Endothelial cell of umbilical vein (primary cell): ENCODE measurements at regions not wholly inside any gene's neighbourhood (a gene's known extent, or its start where the extent isn't known, plus 50 kb on each side); places are given as distances from the start of the nearest gene placed in this dataset.

Experiments
- BruUV-seq: library from RNA; stranded (reverse); fragments of 400-500 nt; replicated peaks from 2 replicates; lab custom pipeline; 2021; lab: Mats Ljungman, UMichigan
- CTCF ChIA-PET: fragments of 300-600, 350-600 bp; sonication (Branson Sonifier 250); formaldehyde crosslinking; loops from one replicate; lab custom pipeline; 2021; ENCODE audit warnings: antibody characterized with exemption, inconsistent platforms; lab: Charles Lee
- POLR2A ChIA-PET: fragments of 300-600, 350-600 bp; sonication (Branson Sonifier 250); formaldehyde crosslinking; loops from one replicate; lab custom pipeline; 2021; ENCODE audit warnings: antibody characterized with exemption, inconsistent platforms; lab: Charles Lee
- DNase-seq: peaks from one replicate; pipeline ENCODE4 v3.0.0-alpha.2; 2011; ENCODE audit warnings: low read depth, low spot score
- FAIRE-seq: peaks from 2 replicates; lab custom pipeline; 2011; peaks lifted over from hg19 to GRCh38; lab: Jason Lieb, UNC
- H2AFZ ChIP-seq: 2 replicates; pipeline ENCODE4 v1.6.0; 2012; ENCODE audit warnings: low read depth, low read length, control low read depth, inconsistent platforms
- H3K27ac ChIP-seq: 2 replicates; pipeline ENCODE4 v1.5.1; 2011; ENCODE audit warnings: low read depth, mild to moderate bottlenecking, control low read depth, low read length, moderate library complexity; ENCODE audit not compliant: insufficient read depth
- H3K27me3 ChIP-seq, 2 experiments: 2 replicates each; pipeline versions ENCODE4 v1.6.0 to v1.6.1; 2011; ENCODE audit warnings: low read length in 2 of 2, mixed read lengths in 1 of 2; ENCODE audit not compliant: control insufficient read depth in 2 of 2, insufficient read depth in 2 of 2
- H3K36me3 ChIP-seq, 2 experiments: 2 replicates in 1 of 2; 3 replicates in 1 of 2; pipeline ENCODE4 v1.5.1; 2011; ENCODE audit warnings: low read length in 2 of 2, mild to moderate bottlenecking in 1 of 2, moderate library complexity in 1 of 2; ENCODE audit not compliant: control insufficient read depth in 2 of 2, insufficient read depth in 2 of 2; ENCODE audit errors: extremely low read depth in 1 of 2
- H3K4me1 ChIP-seq: 3 replicates; pipeline ENCODE4 v1.5.1; 2011; ENCODE audit warnings: mild to moderate bottlenecking, low read length; ENCODE audit not compliant: control insufficient read depth, insufficient read depth; ENCODE audit errors: extremely low read depth
- H3K4me2 ChIP-seq: 2 replicates; pipeline ENCODE4 v1.6.1; 2011; ENCODE audit warnings: low read length, control low read depth, mixed read lengths; ENCODE audit not compliant: insufficient read depth
- H3K4me3 ChIP-seq, 3 experiments: fragments of 200-600 bp in 1 of 3; sonication (generic), shearing (Covaris generic) in 1 of 3; replicated peaks in 1 of 3; 2 replicates each; pipeline ENCODE4 v1.5.1; 2011 to 2016; ENCODE audit warnings: control low read depth in 3 of 3, low read length in 3 of 3, mild to moderate bottlenecking in 2 of 3, inconsistent platforms in 1 of 3, low read depth in 1 of 3, moderate library complexity in 1 of 3; ENCODE audit not compliant: insufficient read depth in 1 of 3
- H3K79me2 ChIP-seq: 2 replicates; pipeline ENCODE4 v1.6.0; 2012; ENCODE audit warnings: low read length, inconsistent platforms; ENCODE audit not compliant: control insufficient read depth, insufficient read depth
- H3K9ac ChIP-seq: replicated peaks from 2 replicates; pipeline ENCODE3; 2011; ENCODE audit warnings: low read length, control low read depth; ENCODE audit not compliant: insufficient read depth; ENCODE audit errors: extremely low read depth
- H3K9me1 ChIP-seq: replicated peaks from 3 replicates; pipeline ENCODE4 v1.6.0; 2011; ENCODE audit warnings: mild to moderate bottlenecking, low read length; ENCODE audit not compliant: control insufficient read depth, insufficient read depth; ENCODE audit errors: extremely low read depth
- H3K9me3 ChIP-seq: replicated peaks from 2 replicates; pipeline ENCODE4 v1.5.1; 2012; ENCODE audit warnings: low read length, inconsistent platforms; ENCODE audit not compliant: control insufficient read depth, insufficient read depth
- H4K20me1 ChIP-seq: replicated peaks from 2 replicates; pipeline ENCODE3; 2011; ENCODE audit warnings: mild to moderate bottlenecking, low read length; ENCODE audit not compliant: control insufficient read depth, insufficient read depth; ENCODE audit errors: extremely low read depth
- CTCF ChIP-seq, 2 donors: IDR thresholded peaks; 1 replicate in 1 of 2; 2 replicates in 1 of 2; pipeline ENCODE4 v1.5.1; 2011; ENCODE audit warnings: low read length in 2 of 2, mild to moderate bottlenecking in 2 of 2, moderate library complexity in 2 of 2, control low read depth in 1 of 2, inconsistent platforms in 1 of 2, low read depth in 1 of 2; ENCODE audit not compliant: insufficient read depth in 1 of 2; ENCODE audit errors: extremely low read depth in 1 of 2
- EZH2 ChIP-seq: IDR thresholded peaks from 2 replicates; pipeline ENCODE4 v1.6.1; 2012; ENCODE audit warnings: borderline replicate concordance, low read depth, mild to moderate bottlenecking, moderate library complexity, low read length, inconsistent platforms; ENCODE audit not compliant: severe bottlenecking
- GATA2 ChIP-seq: IDR thresholded peaks from 2 replicates; pipeline ENCODE4 v1.7.0; 2011; ENCODE audit warnings: low read depth, mild to moderate bottlenecking, moderate library complexity, mixed read lengths, low read length; ENCODE audit not compliant: insufficient read length, insufficient read depth
- JUN ChIP-seq: IDR thresholded peaks from 2 replicates; pipeline ENCODE4 v1.6.1; 2011; ENCODE audit warnings: borderline replicate concordance, low read depth; ENCODE audit not compliant: insufficient read length, insufficient read depth
- MAX ChIP-seq: IDR thresholded peaks from 2 replicates; pipeline ENCODE4 v1.6.1; 2011; ENCODE audit not compliant: insufficient read depth, insufficient read length
- MYC ChIP-seq: IDR thresholded peaks from one replicate; pipeline ENCODE4 v1.6.1; 2011; ENCODE audit warnings: mild to moderate bottlenecking, low read depth, low read length
- POLR2AphosphoS5 ChIP-seq: IDR thresholded peaks from 2 replicates; pipeline ENCODE4 v1.6.1; 2012; ENCODE audit warnings: low read depth, mild to moderate bottlenecking, control low read depth, low read length, moderate library complexity; ENCODE audit not compliant: insufficient read depth
- dilution Hi-C: fragments of 300-500 bp; cut with MboI; formaldehyde crosslinking; loops from one replicate; pipeline ENCODE4 v1.15.0; 2019; ENCODE audit warnings: low sequenced_read_pairs; ENCODE audit not compliant: extremely low pct_ligation_motif_present
- intact Hi-C: fragments of 100-400 bp; cut with micrococcal nuclease; formaldehyde crosslinking; loops from one replicate; pipeline ENCODE4 v1.10.0; 2022

DNA sequence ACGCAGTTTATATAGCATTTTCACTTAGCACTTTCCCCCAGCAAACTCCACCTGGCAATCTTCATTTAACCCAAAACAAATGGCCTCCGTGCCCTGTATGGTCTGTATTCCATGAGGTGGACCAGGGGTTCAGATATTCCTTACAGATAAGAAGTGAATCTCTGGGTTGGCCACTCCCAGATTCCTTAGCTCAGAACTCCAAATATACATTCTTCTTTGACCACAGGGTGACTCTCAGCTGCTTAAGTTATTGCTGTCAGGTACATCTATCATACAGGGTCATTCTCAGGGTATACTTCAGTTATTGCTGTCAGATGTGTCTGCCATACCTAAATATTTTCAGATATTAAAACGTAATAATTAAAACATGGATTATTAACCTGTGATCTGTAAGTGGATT lies 229.8 kb downstream of the TBL1XR1 start:
- H3K27ac ChIP-seq, result no peak overlapping the region
- TF ChIP-seq EZH2 (no peak), POLR2AphosphoS5 (no peak), MAX (no peak), CTCF (IDR thresholded peaks at IDR 0.05; ENCODE audit: extremely low read depth in 1 of 2, insufficient read depth in 1 of 2, low read depth in 1 of 2, low read length in 2 of 2) (no peak), GATA2 (no peak), MYC (no peak), JUN (no peak)

More for the DNA sequence above, 229.8 kb downstream of the TBL1XR1 start:
- no TSS peak for BruUV-seq
- dilution Hi-C loops, result no loop called here
- no peak overlapping the region for H2AFZ ChIP-seq
- DNase-seq, result no peak
- no peaks in the 10 kb centered on the region for H3K36me3 ChIP-seq
- no peak overlapping the region for H3K4me3 ChIP-seq
- intact Hi-C loops, result no loop called here
- H3K79me2 ChIP-seq, result no peaks in the 10 kb centered on the region
- POLR2A ChIA-PET, result no interaction called here
- no peak overlapping the region for H3K9ac ChIP-seq
- peaks cover under 1% of the 10 kb centered on the region for H3K4me1 ChIP-seq
- H3K4me2 ChIP-seq, result no peak overlapping the region
- CTCF ChIA-PET, result no interaction called here
- no peak for FAIRE-seq
- no peaks in the 10 kb centered on the region for H4K20me1 ChIP-seq
- H3K27me3 ChIP-seq, result no peaks in the 10 kb centered on the region
- H3K9me1 ChIP-seq, result no peaks in the 10 kb centered on the region
- H3K9me3 ChIP-seq, result no peaks in the 10 kb centered on the region
